ENCODE measurements at regions not wholly inside any gene's neighbourhood (a gene's known extent, or its start where the extent isn't known, plus 50 kb on each side); places are given as distances from the start of the nearest gene placed in this dataset.
"Not testable (repeated sequence)": the region's sequence is repeated elsewhere in the genome, so short reads cannot be mapped to it uniquely, and the experiment has no call there.

- Mint-ChIP-seq H3K27me3 (ENCODE audit: low read depth) (no peaks in the 10 kb centered on the region), H3K4me3 (ENCODE audit: low read depth) (no peak overlapping the region), H3K36me3 (ENCODE audit: low read depth) (no peaks in the 10 kb centered on the region), H3K9me3 (peaks cover 21% of the 10 kb centered on the region), H3K4me1 (ENCODE audit: low read depth) (no peaks in the 10 kb centered on the region), H3K27ac (no peak overlapping the region)
- intact Hi-C loops (cut with micrococcal nuclease): no loop called here
- no peak for DNase-seq (ENCODE audit: low spot score)
These were observed 100.4 kb downstream of the TTC6 start for GRCh38 chr14:37695866-37696265.

GRCh38 chr14:37697489-37698121 is 102.2 kb downstream of the TTC6 start:
- intact Hi-C loops (cut with micrococcal nuclease): no loop called here
- Mint-ChIP-seq H3K36me3 (ENCODE audit: low read depth) (no peaks in the 10 kb centered on the region), H3K27me3 (ENCODE audit: low read depth) (no peaks in the 10 kb centered on the region), H3K4me1 (ENCODE audit: low read depth) (no peaks in the 10 kb centered on the region), H3K27ac (no peak overlapping the region), H3K9me3 (peaks cover 13% of the 10 kb centered on the region), H3K4me3 (ENCODE audit: low read depth) (no peak overlapping the region)
- no peak for DNase-seq (ENCODE audit: low spot score)

- no peak for DNase-seq (ENCODE audit: low spot score)
- H3K27me3 Mint-ChIP-seq (ENCODE audit: low read depth): no peaks in the 10 kb centered on the region
- H3K4me1 Mint-ChIP-seq (ENCODE audit: low read depth): no peaks in the 10 kb centered on the region
- no peaks in the 10 kb centered on the region for H3K36me3 Mint-ChIP-seq (ENCODE audit: low read depth)
- no peak overlapping the region for H3K27ac Mint-ChIP-seq
- H3K4me3 Mint-ChIP-seq (ENCODE audit: low read depth): no peak overlapping the region
- H3K9me3 Mint-ChIP-seq: peaks cover 5% of the 10 kb centered on the region
- intact Hi-C loops (cut with micrococcal nuclease): no loop called here
These were observed 103.7 kb downstream of the TTC6 start for GRCh38 chr14:37698840-37699777.

GRCh38 chr14:37707716-37708115 is 112.3 kb downstream of the TTC6 start:
- Mint-ChIP-seq H3K4me1 (ENCODE audit: low read depth) (no peaks in the 10 kb centered on the region), H3K27me3 (ENCODE audit: low read depth) (no peaks in the 10 kb centered on the region), H3K9me3 (no peaks in the 10 kb centered on the region), H3K36me3 (ENCODE audit: low read depth) (no peaks in the 10 kb centered on the region), H3K27ac (no peak overlapping the region), H3K4me3 (ENCODE audit: low read depth) (no peak overlapping the region)
- no peak for DNase-seq (ENCODE audit: low spot score)
- intact Hi-C loops (cut with micrococcal nuclease): loop anchor here (10.0 kb wide), 1 partner anchor 167 kb away; no protein-coding TSS in a partner anchor

GRCh38 chr14:37708481-37708880 is 113.1 kb downstream of the TTC6 start:
- H3K4me3 Mint-ChIP-seq (ENCODE audit: low read depth): no peak overlapping the region
- DNase-seq (ENCODE audit: low spot score): no peak
- H3K9me3 Mint-ChIP-seq: no peaks in the 10 kb centered on the region
- no peak overlapping the region for H3K27ac Mint-ChIP-seq
- H3K36me3 Mint-ChIP-seq (ENCODE audit: low read depth): no peaks in the 10 kb centered on the region
- intact Hi-C loops (cut with micrococcal nuclease): loop anchor here (10.0 kb wide), 1 partner anchor 166 kb away; no protein-coding TSS in a partner anchor
- no peaks in the 10 kb centered on the region for H3K27me3 Mint-ChIP-seq (ENCODE audit: low read depth)
- no peaks in the 10 kb centered on the region for H3K4me1 Mint-ChIP-seq (ENCODE audit: low read depth)

GRCh38 chr14:37709419-37710195 is 114.2 kb downstream of the TTC6 start:
- DNase-seq (ENCODE audit: low spot score): no peak
- H3K27ac Mint-ChIP-seq: no peak overlapping the region
- H3K4me3 Mint-ChIP-seq (ENCODE audit: low read depth): no peak overlapping the region
- H3K4me1 Mint-ChIP-seq (ENCODE audit: low read depth): no peaks in the 10 kb centered on the region
- intact Hi-C loops (cut with micrococcal nuclease): loop anchor here (10.0 kb wide), 1 partner anchor 165 kb away; no protein-coding TSS in a partner anchor
- no peaks in the 10 kb centered on the region for H3K9me3 Mint-ChIP-seq
- H3K36me3 Mint-ChIP-seq (ENCODE audit: low read depth): no peaks in the 10 kb centered on the region
- no peaks in the 10 kb centered on the region for H3K27me3 Mint-ChIP-seq (ENCODE audit: low read depth)

- intact Hi-C loops (cut with micrococcal nuclease): no loop called here
- Mint-ChIP-seq H3K9me3 (no peaks in the 10 kb centered on the region), H3K27me3 (ENCODE audit: low read depth) (no peaks in the 10 kb centered on the region)
These were observed 116.0 kb downstream of the TTC6 start for GRCh38 chr14:37711356-37711830.

GRCh38 chr14:37711831-37712475 is 116.5 kb downstream of the TTC6 start:
- H3K9me3 Mint-ChIP-seq: no peaks in the 10 kb centered on the region
- H3K36me3 Mint-ChIP-seq (ENCODE audit: low read depth): no peaks in the 10 kb centered on the region
- intact Hi-C loops (cut with micrococcal nuclease): no loop called here
- H3K4me3 Mint-ChIP-seq (ENCODE audit: low read depth): no peak overlapping the region
- DNase-seq (ENCODE audit: low spot score): no peak
- H3K27ac Mint-ChIP-seq: no peak overlapping the region
- H3K27me3 Mint-ChIP-seq (ENCODE audit: low read depth): no peaks in the 10 kb centered on the region
- no peaks in the 10 kb centered on the region for H3K4me1 Mint-ChIP-seq (ENCODE audit: low read depth)

More at GRCh38 chr14:37711356-37711830, 116.0 kb downstream of the TTC6 start:
- Mint-ChIP-seq H3K27ac (no peak overlapping the region), H3K36me3 (ENCODE audit: low read depth) (no peaks in the 10 kb centered on the region), H3K4me3 (ENCODE audit: low read depth) (no peak overlapping the region), H3K4me1 (ENCODE audit: low read depth) (no peaks in the 10 kb centered on the region)
- no peak for DNase-seq (ENCODE audit: low spot score)

GRCh38 chr14:37712476-37712860 is 117.0 kb downstream of the TTC6 start:
- H3K4me1 Mint-ChIP-seq (ENCODE audit: low read depth); intact Hi-C loops (cut with micrococcal nuclease); H3K36me3 Mint-ChIP-seq (ENCODE audit: low read depth); H3K27ac Mint-ChIP-seq; H3K27me3 Mint-ChIP-seq (ENCODE audit: low read depth); H3K4me3 Mint-ChIP-seq (ENCODE audit: low read depth); DNase-seq (ENCODE audit: low spot score); H3K9me3 Mint-ChIP-seq: not testable (repeated sequence)

GRCh38 chr14:37712976-37713431 is 117.6 kb downstream of the TTC6 start:
- DNase-seq (ENCODE audit: low spot score): no peak
- H3K4me1 Mint-ChIP-seq (ENCODE audit: low read depth): no peaks in the 10 kb centered on the region
- H3K36me3 Mint-ChIP-seq (ENCODE audit: low read depth): no peaks in the 10 kb centered on the region
- H3K4me3 Mint-ChIP-seq (ENCODE audit: low read depth): no peak overlapping the region
- intact Hi-C loops (cut with micrococcal nuclease): no loop called here
- no peaks in the 10 kb centered on the region for H3K9me3 Mint-ChIP-seq
- no peaks in the 10 kb centered on the region for H3K27me3 Mint-ChIP-seq (ENCODE audit: low read depth)
- H3K27ac Mint-ChIP-seq: no peak overlapping the region

- intact Hi-C loops (cut with micrococcal nuclease): no loop called here
- no peak overlapping the region for H3K27ac Mint-ChIP-seq
- DNase-seq (ENCODE audit: low spot score): no peak
- no peaks in the 10 kb centered on the region for H3K4me1 Mint-ChIP-seq (ENCODE audit: low read depth)
- H3K9me3 Mint-ChIP-seq: no peaks in the 10 kb centered on the region
- H3K36me3 Mint-ChIP-seq (ENCODE audit: low read depth): no peaks in the 10 kb centered on the region
- H3K27me3 Mint-ChIP-seq (ENCODE audit: low read depth): no peaks in the 10 kb centered on the region
- H3K4me3 Mint-ChIP-seq (ENCODE audit: low read depth): no peak overlapping the region
These were observed 124.7 kb downstream of the TTC6 start for GRCh38 chr14:37720131-37720530.

GRCh38 chr14:37721976-37722659 is 126.7 kb downstream of the TTC6 start:
- DNase-seq (ENCODE audit: low spot score): no peak
- intact Hi-C loops (cut with micrococcal nuclease): no loop called here
- Mint-ChIP-seq H3K9me3 (no peaks in the 10 kb centered on the region), H3K4me3 (ENCODE audit: low read depth) (no peak overlapping the region), H3K27ac (no peak overlapping the region), H3K27me3 (ENCODE audit: low read depth) (no peaks in the 10 kb centered on the region), H3K36me3 (ENCODE audit: low read depth) (no peaks in the 10 kb centered on the region), H3K4me1 (ENCODE audit: low read depth) (no peaks in the 10 kb centered on the region)
